Stomach smooth muscle (tissue), 2 donors: ENCODE measurements at regions not wholly inside any gene's neighbourhood (a gene's known extent, or its start where the extent isn't known, plus 50 kb on each side); places are given as distances from the start of the nearest gene placed in this dataset.

Experiments
- H3K27ac ChIP-seq: one replicate; pipeline ENCODE4 v1.7.0; 2013; ENCODE audit warnings: mild to moderate bottlenecking, low read length, inconsistent platforms
- H3K27me3 ChIP-seq, 2 donors: one replicate each; pipeline ENCODE4 v1.7.0; 2013; ENCODE audit warnings: low read length in 2 of 2; ENCODE audit not compliant: insufficient read depth in 2 of 2, control insufficient read depth in 1 of 2
- H3K36me3 ChIP-seq, 2 donors: one replicate each; pipeline ENCODE4 v1.7.0; 2013; ENCODE audit warnings: low read length in 2 of 2; ENCODE audit not compliant: control insufficient read depth in 2 of 2, insufficient read depth in 2 of 2
- H3K4me1 ChIP-seq: one replicate; pipeline ENCODE4 v1.7.0; 2013; ENCODE audit warnings: low read length; ENCODE audit not compliant: control insufficient read depth, insufficient read depth
- H3K4me3 ChIP-seq, 2 donors: one replicate each; pipeline ENCODE4 v1.7.0; 2013; ENCODE audit warnings: low read length in 2 of 2
- H3K9ac ChIP-seq, 2 donors: one replicate each; pipeline ENCODE4 v1.7.0; 2013; ENCODE audit warnings: low read length in 2 of 2, mild to moderate bottlenecking in 1 of 2
- H3K9me3 ChIP-seq, 2 donors: one replicate each; pipeline ENCODE4 v1.7.0; 2013; ENCODE audit warnings: low read length in 2 of 2; ENCODE audit not compliant: control insufficient read depth in 2 of 2
- donor health status: healthy.
- donor health status: Pancreatic carcinoma.

- H3K27ac ChIP-seq = no peak overlapping the region
- no peaks in the 10 kb centered on the region for H3K4me1 ChIP-seq
- no peak overlapping the region for H3K9ac ChIP-seq
- no peaks in the 10 kb centered on the region for H3K27me3 ChIP-seq
- peaks cover 13 to 25% of the 10 kb centered on the region in 2 donors for H3K36me3 ChIP-seq
- no peak overlapping the region for H3K4me3 ChIP-seq
- H3K9me3 ChIP-seq = no peaks in the 10 kb centered on the region
These were observed 72.0 kb upstream of the UMPS start for GRCh38 chr3:124658270-124658669.

- H3K9me3 ChIP-seq = no peaks in the 10 kb centered on the region
- H3K4me3 ChIP-seq = no peak overlapping the region
- H3K36me3 ChIP-seq = peaks cover 13 to 25% of the 10 kb centered on the region in 2 donors
These were observed 71.1 kb upstream of the UMPS start for GRCh38 chr3:124659175-124659574.

GRCh38 chr3:124660599-124660998, 69.7 kb upstream of the UMPS start:
- H3K36me3 ChIP-seq = peaks cover 13 to 25% of the 10 kb centered on the region in 2 donors
- no peak overlapping the region for H3K27ac ChIP-seq
- no peaks in the 10 kb centered on the region for H3K4me1 ChIP-seq

More at GRCh38 chr3:124659175-124659574, 71.1 kb upstream of the UMPS start:
- H3K4me1 ChIP-seq = no peaks in the 10 kb centered on the region
- no peaks in the 10 kb centered on the region for H3K27me3 ChIP-seq
- no peak overlapping the region for H3K27ac ChIP-seq
- H3K9ac ChIP-seq = no peak overlapping the region

GRCh38 chr3:124663690-124664089, 66.6 kb upstream of the UMPS start:
- H3K27ac ChIP-seq = no peak overlapping the region
- H3K9ac ChIP-seq = no peak overlapping the region
- H3K4me3 ChIP-seq = no peak overlapping the region
- no peaks in the 10 kb centered on the region for H3K9me3 ChIP-seq
- no peaks in the 10 kb centered on the region for H3K4me1 ChIP-seq
- no peaks in the 10 kb centered on the region for H3K27me3 ChIP-seq
- H3K36me3 ChIP-seq = peaks cover 9 to 23% of the 10 kb centered on the region in 2 donors

More at GRCh38 chr3:124660599-124660998, 69.7 kb upstream of the UMPS start:
- Histone ChIP-seq H3K9me3 (no peaks in the 10 kb centered on the region), H3K4me3 (no peak overlapping the region), H3K27me3 (no peaks in the 10 kb centered on the region), H3K9ac (no peak overlapping the region)

- H3K9ac ChIP-seq = no peak overlapping the region
These were observed 65.4 kb upstream of the UMPS start for GRCh38 chr3:124664804-124665203.

GRCh38 chr3:124666067-124666466, 64.2 kb upstream of the UMPS start:
- Histone ChIP-seq H3K9ac (no peak overlapping the region), H3K4me1 (no peaks in the 10 kb centered on the region), H3K27ac (no peak overlapping the region), H3K36me3 (peaks cover 5 to 18% of the 10 kb centered on the region in 2 donors), H3K4me3 (no peak overlapping the region), H3K9me3 (no peaks in the 10 kb centered on the region), H3K27me3 (no peaks in the 10 kb centered on the region)

More at GRCh38 chr3:124664804-124665203, 65.4 kb upstream of the UMPS start:
- Histone ChIP-seq H3K36me3 (peaks cover 5 to 16% of the 10 kb centered on the region in 2 donors), H3K4me3 (no peak overlapping the region), H3K27ac (no peak overlapping the region), H3K27me3 (no peaks in the 10 kb centered on the region), H3K4me1 (no peaks in the 10 kb centered on the region), H3K9me3 (no peaks in the 10 kb centered on the region)

GRCh38 chr3:124669470-124669869, 60.8 kb upstream of the UMPS start:
- H3K36me3 ChIP-seq = peaks cover 2 to 27% of the 10 kb centered on the region in 2 donors

GRCh38 chr3:124671106-124671505, 59.1 kb upstream of the UMPS start:
- peaks cover 3 to 28% of the 10 kb centered on the region in 2 donors for H3K36me3 ChIP-seq
- no peaks in the 10 kb centered on the region for H3K9me3 ChIP-seq
- H3K27ac ChIP-seq = no peak overlapping the region
- no peaks in the 10 kb centered on the region for H3K4me1 ChIP-seq
- H3K9ac ChIP-seq = no peak overlapping the region
- no peaks in the 10 kb centered on the region for H3K27me3 ChIP-seq
- H3K4me3 ChIP-seq = no peak overlapping the region

More at GRCh38 chr3:124669470-124669869, 60.8 kb upstream of the UMPS start:
- no peak overlapping the region for H3K4me3 ChIP-seq
- no peaks in the 10 kb centered on the region for H3K27me3 ChIP-seq
- no peak overlapping the region for H3K27ac ChIP-seq
- no peaks in the 10 kb centered on the region for H3K9me3 ChIP-seq
- H3K4me1 ChIP-seq = no peaks in the 10 kb centered on the region
- H3K9ac ChIP-seq = no peak overlapping the region

GRCh38 chr3:124674336-124674735, 55.9 kb upstream of the UMPS start:
- Histone ChIP-seq H3K9me3 (no peaks in the 10 kb centered on the region), H3K36me3 (peaks cover 6 to 34% of the 10 kb centered on the region in 2 donors)

GRCh38 chr3:124676236-124676635, 54.0 kb upstream of the UMPS start:
- Histone ChIP-seq H3K4me3 (no peak overlapping the region), H3K36me3 (peaks cover 6 to 28% of the 10 kb centered on the region in 2 donors), H3K27ac (no peak overlapping the region), H3K9me3 (no peaks in the 10 kb centered on the region), H3K9ac (no peak overlapping the region), H3K4me1 (no peaks in the 10 kb centered on the region), H3K27me3 (no peaks in the 10 kb centered on the region)

More at GRCh38 chr3:124674336-124674735, 55.9 kb upstream of the UMPS start:
- Histone ChIP-seq H3K27ac (no peak overlapping the region), H3K4me3 (no peak overlapping the region), H3K9ac (no peak overlapping the region), H3K4me1 (no peaks in the 10 kb centered on the region), H3K27me3 (no peaks in the 10 kb centered on the region)

GRCh38 chr3:124679048-124679638, 51.1 kb upstream of the UMPS start:
- Histone ChIP-seq H3K4me1 (no peaks in the 10 kb centered on the region), H3K27me3 (no peaks in the 10 kb centered on the region), H3K4me3 (no peak overlapping the region), H3K9ac (no peak overlapping the region), H3K9me3 (no peaks in the 10 kb centered on the region), H3K36me3 (peaks cover 6 to 20% of the 10 kb centered on the region in 2 donors), H3K27ac (no peak overlapping the region)
